Stomach (tissue), 8 donors: ENCODE measurements at regions not wholly inside any gene's neighbourhood (a gene's known extent, or its start where the extent isn't known, plus 50 kb on each side); places are given as distances from the start of the nearest gene placed in this dataset.
A peak's percentile ranks its signal among the peaks of the same experiment; 100 is the strongest.

Experiments used
- DNase-seq, 2 donors: peaks; one replicate each; pipeline versions ENCODE4 v3.0.0 to v3.0.0-alpha.2; 2013 to 2019
- H3K27ac ChIP-seq, 5 donors: fragments of 200-600 bp in 4 of 5; sonication (generic) in 4 of 5; one replicate each; pipeline ENCODE4 v1.5.1; 2013 to 2019; ENCODE audit warnings: mild to moderate bottlenecking in 1 of 5, moderate library complexity in 1 of 5
- H3K27me3 ChIP-seq, 3 donors: fragments of 200-600 bp; sonication (generic); one replicate each; pipeline ENCODE4 v1.5.1; 2017 to 2019; ENCODE audit warnings: mixed run types in 1 of 3
- H3K36me3 ChIP-seq, 4 donors: fragments of 200-600 bp; sonication (generic); 1 replicate in 3 of 4; 2 replicates in 1 of 4; pipeline ENCODE4 v1.5.1; 2016 to 2019
- H3K4me1 ChIP-seq, 4 donors: fragments of 200-600 bp; sonication (generic); one replicate each; pipeline ENCODE4 v1.5.1; 2016 to 2019
- H3K4me3 ChIP-seq, 4 donors: fragments of 200-600 bp; sonication (generic) in 3 of 4; one replicate each; pipeline ENCODE4 v1.5.1; 2016 to 2019; ENCODE audit warnings: mild to moderate bottlenecking in 1 of 4
- H3K9me3 ChIP-seq, 4 donors: fragments of 200-600 bp; sonication (generic); one replicate each; pipeline ENCODE4 v1.5.1; 2016 to 2019
- EP300 ChIP-seq: sonication (generic); formaldehyde crosslinking; IDR thresholded peaks from one replicate; pipeline ENCODE4 v1.6.1; 2017; ENCODE audit warnings: antibody characterized with exemption
- POLR2A ChIP-seq, 4 donors: fragments of 450-650 bp; IDR thresholded peaks; one replicate each; pipeline ENCODE4 v1.6.1; 2016; ENCODE audit warnings: antibody characterized with exemption in 4 of 4, control low read depth in 2 of 4, mild to moderate bottlenecking in 1 of 4, moderate library complexity in 1 of 4
- POLR2AphosphoS5 ChIP-seq, 3 donors: sonication (generic); formaldehyde crosslinking; IDR thresholded peaks; one replicate each; pipeline ENCODE4 v1.6.1; 2016; ENCODE audit warnings: antibody characterized with exemption in 3 of 3
- WGBS, 5 donors: extraction: QIAGEN DNeasy Blood & Tissue Kit in 3 of 5; methylation state at CpG; one replicate each; pipeline versions ENCODE4 v1.1.5 to v1.1.7; 2013 to 2018; 5-methylcytosine and 5-hydroxymethylcytosine counted together
- intact Hi-C: fragments of 100-400 bp; cut with DNase I; formaldehyde crosslinking; loops from one replicate; pipeline ENCODE4 v1.15.1; 2023; ENCODE audit warnings: low total_unique reads
- TF ChIP-seq, protein P1 (sequence below), 7 experiments: fragments of 450-650 bp in 4 of 7; fragments of 200-600 bp in 3 of 7; sonication (generic) in 3 of 7; IDR thresholded peaks; one replicate each; pipeline ENCODE4 v1.5.1; 2016 to 2019; ENCODE audit warnings: antibody characterized with exemption in 7 of 7, control low read depth in 2 of 7, mild to moderate bottlenecking in 1 of 7
- donor health status: healthy with polysubstance abuse.
- donor health status: Bipolar disorder and iron deficiency.
- donor health status: healthy.

DNA sequence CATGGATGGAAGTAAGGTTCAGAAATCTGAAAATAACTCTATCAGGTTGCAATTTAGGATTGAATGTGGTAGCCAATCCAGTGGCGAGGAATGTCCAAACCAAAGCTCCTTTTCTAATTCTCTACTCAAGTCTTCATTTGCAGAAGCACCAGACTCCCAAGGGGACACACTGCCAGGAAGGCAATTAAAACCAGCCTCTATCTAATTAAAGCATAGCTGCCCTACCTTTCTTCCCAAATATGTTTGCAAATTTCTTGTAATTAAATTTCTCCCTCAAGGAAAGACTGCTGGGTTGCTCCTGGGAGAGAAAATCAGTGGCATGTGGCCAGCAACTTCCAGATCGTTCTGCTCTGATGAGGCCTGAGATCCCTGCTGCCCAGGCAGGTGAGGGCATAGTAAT lies 153.4 kb upstream of the MCTP2 start:
- no peak overlapping the region for H3K27ac ChIP-seq
- H3K4me1 ChIP-seq: peaks cover 0 to 34% (median 0%) of the 10 kb centered on the region in 4 donors
- no peak overlapping the region for H3K4me3 ChIP-seq
- intact Hi-C loops: no loop called here
- no peaks in the 10 kb centered on the region for H3K27me3 ChIP-seq
- no peak for TF ChIP-seq POLR2AphosphoS5 (IDR thresholded peaks at IDR 0.05)
- TF ChIP-seq, protein P1, sequence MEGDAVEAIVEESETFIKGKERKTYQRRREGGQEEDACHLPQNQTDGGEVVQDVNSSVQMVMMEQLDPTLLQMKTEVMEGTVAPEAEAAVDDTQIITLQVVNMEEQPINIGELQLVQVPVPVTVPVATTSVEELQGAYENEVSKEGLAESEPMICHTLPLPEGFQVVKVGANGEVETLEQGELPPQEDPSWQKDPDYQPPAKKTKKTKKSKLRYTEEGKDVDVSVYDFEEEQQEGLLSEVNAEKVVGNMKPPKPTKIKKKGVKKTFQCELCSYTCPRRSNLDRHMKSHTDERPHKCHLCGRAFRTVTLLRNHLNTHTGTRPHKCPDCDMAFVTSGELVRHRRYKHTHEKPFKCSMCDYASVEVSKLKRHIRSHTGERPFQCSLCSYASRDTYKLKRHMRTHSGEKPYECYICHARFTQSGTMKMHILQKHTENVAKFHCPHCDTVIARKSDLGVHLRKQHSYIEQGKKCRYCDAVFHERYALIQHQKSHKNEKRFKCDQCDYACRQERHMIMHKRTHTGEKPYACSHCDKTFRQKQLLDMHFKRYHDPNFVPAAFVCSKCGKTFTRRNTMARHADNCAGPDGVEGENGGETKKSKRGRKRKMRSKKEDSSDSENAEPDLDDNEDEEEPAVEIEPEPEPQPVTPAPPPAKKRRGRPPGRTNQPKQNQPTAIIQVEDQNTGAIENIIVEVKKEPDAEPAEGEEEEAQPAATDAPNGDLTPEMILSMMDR (IDR thresholded peaks at IDR 0.05): no peak
- no peak for TF ChIP-seq POLR2A (IDR thresholded peaks at IDR 0.05)
- TF ChIP-seq EP300: no peak
- 70 to 89% (median 77%) methylated on average over 2 of the region's 2 CpGs for WGBS, 5 donors
- no peaks in the 10 kb centered on the region for H3K36me3 ChIP-seq
- no peaks in the 10 kb centered on the region for H3K9me3 ChIP-seq
- no peak for DNase-seq

DNA sequence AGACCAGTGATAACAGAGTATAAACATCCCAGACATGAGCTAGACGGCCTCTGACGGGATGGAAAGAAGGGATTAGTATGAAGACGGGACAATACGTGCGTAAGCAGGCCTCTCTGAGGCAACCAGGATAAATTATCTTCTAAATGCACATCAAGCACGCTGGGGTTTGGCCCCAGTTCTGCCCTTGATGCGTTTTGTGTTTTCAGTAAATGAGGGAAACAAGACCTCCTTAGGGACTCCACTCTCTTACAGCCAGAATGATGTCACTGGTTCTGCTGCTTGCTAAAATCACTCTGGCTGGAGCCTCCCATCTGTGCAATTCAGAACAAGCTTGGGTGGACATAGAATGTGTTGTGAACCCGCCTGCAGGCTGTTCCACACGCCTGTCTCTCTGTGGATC lies 156.0 kb upstream of the MCTP2 start:
- H3K36me3 ChIP-seq: no peaks in the 10 kb centered on the region
- peaks cover 0 to 11% (median 3%) of the 10 kb centered on the region in 4 donors for H3K4me1 ChIP-seq
- peak; percentile 29 to 84 for DNase-seq
- H3K9me3 ChIP-seq: no peaks in the 10 kb centered on the region
- H3K27me3 ChIP-seq: peaks cover 0 to 5% (median 0%) of the 10 kb centered on the region in 3 donors
- peak overlapping the region in 3 of 5 donors; percentile 7 to 67 (median 39) for H3K27ac ChIP-seq
- WGBS, 5 donors: 36 to 62% (median 56%) methylated on average over 9 of the region's 9 CpGs
- intact Hi-C loops: no loop called here
- TF ChIP-seq, protein P1 (IDR thresholded peaks at IDR 0.05): no peak
- TF ChIP-seq POLR2A (IDR thresholded peaks at IDR 0.05) (no peak), POLR2AphosphoS5 (IDR thresholded peaks at IDR 0.05) (peak in 2 of 3 donors; percentile 59 to 75), EP300 (peak; percentile 87)
- H3K4me3 ChIP-seq: no peak overlapping the region

DNA sequence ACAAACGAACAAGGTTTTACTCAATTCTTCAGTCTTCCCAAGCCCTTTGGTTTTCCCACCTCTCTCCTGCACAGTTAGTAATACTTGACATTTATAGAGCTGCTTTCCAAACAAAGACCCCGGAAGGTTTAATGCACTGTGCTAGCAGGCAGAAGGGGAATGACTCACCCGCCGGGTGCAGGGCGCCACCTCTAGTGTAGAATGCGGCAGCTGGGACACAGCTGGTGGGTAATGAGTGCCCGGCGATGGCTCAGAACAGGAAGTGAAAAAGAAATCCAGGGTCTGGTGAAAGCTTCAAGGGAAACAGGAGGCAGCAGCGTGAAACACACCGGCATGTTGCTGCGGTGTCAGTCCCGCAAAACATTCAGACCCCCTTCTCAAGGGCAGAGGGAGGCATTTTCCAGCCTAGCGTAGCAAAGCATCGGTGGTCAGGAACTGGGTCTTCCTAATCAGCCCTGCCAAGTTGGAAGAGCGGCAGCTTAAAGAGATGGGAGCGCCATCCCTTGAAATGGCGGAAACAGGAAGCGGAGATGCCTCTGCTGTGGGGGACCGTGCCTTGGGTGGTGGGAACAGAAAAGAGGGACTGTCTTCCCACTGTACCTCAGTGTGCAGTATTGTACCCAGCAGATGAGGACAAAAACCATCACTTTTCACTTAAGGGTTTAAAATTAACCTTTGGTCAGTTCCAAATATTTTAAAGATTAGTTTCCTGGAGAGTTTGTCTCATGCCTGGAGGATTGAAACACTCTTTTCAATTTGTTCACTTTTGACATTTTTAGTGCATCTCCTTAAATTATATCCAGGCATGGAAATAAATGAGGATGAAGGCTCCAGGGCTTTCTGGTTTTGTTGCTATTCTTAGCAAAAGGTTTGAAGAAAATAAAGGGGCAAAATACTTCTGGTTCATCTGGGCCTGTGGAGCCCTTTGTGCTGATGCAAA lies 160.7 kb upstream of the MCTP2 start:
- Histone ChIP-seq H3K4me3 (no peak overlapping the region), H3K27ac (no peak overlapping the region), H3K4me1 (peaks cover 0 to 8% (median 3%) of the 10 kb centered on the region in 4 donors), H3K27me3 (peaks cover 0 to 5% (median 0%) of the 10 kb centered on the region in 3 donors), H3K36me3 (no peaks in the 10 kb centered on the region), H3K9me3 (peaks cover 0 to 12% (median 10%) of the 10 kb centered on the region in 4 donors)
- DNase-seq: peak; percentile 27 to 63
- intact Hi-C loops: no loop called here
- TF ChIP-seq POLR2AphosphoS5 (IDR thresholded peaks at IDR 0.05) (peak in 1 of 3 donors; percentile 19), EP300 (no peak)
- TF ChIP-seq, protein P1 (IDR thresholded peaks at IDR 0.05): no peak
- WGBS, 5 donors: 54 to 61% (median 58%) methylated on average over 19 of the region's 19 CpGs

DNA sequence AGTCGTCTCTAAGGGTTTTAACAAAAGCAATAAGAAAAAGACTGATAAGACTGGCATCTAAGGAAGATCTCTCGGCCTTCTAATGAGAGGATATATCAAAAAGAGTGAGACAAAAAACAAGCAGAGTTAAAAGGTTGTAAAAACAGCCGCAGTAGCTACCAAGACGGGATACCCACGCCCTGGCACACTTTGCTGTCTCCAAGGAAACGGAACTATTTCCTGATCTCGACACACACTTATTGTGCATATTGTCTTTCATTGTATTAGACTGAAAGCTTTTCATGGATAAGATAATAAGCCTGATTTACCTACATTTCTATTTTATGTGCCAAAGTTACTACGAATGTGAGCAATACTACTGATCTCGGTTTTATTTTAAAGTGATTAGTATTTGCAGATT lies 161.5 kb upstream of the MCTP2 start:
- Histone ChIP-seq H3K36me3 (no peaks in the 10 kb centered on the region), H3K27ac (no peak overlapping the region), H3K27me3 (peaks cover 0 to 5% (median 0%) of the 10 kb centered on the region in 3 donors), H3K9me3 (peaks cover 0 to 12% (median 10%) of the 10 kb centered on the region in 4 donors), H3K4me1 (peaks cover 0 to 7% (median 0%) of the 10 kb centered on the region in 4 donors), H3K4me3 (no peak overlapping the region)
- intact Hi-C loops: no loop called here
- no peak for DNase-seq
- WGBS, 5 donors: 27 to 54% (median 47%) methylated on average over 9 of the region's 9 CpGs
- TF ChIP-seq POLR2A (IDR thresholded peaks at IDR 0.05) (no peak), EP300 (no peak), POLR2AphosphoS5 (IDR thresholded peaks at IDR 0.05) (no peak)
- TF ChIP-seq, protein P1 (IDR thresholded peaks at IDR 0.05): no peak
